ENCODE measurements at regions not wholly inside any gene's neighbourhood (a gene's known extent, or its start where the extent isn't known, plus 50 kb on each side); places are given as distances from the start of the nearest gene placed in this dataset.

GRCh38 chr14:54094765-54095164, 138.1 kb upstream of the BMP4 start:
- DNase-seq: no peak

- DNase-seq: no peak
These were observed 141.9 kb upstream of the BMP4 start for GRCh38 chr14:54098536-54098935.

- no peak for DNase-seq
These were observed 145.4 kb upstream of the BMP4 start for GRCh38 chr14:54102051-54102456.

GRCh38 chr14:54102530-54102929, 145.9 kb upstream of the BMP4 start:
- DNase-seq: no peak

GRCh38 chr14:54104601-54105145, 148.0 kb upstream of the BMP4 start:
- no peak for DNase-seq

- no peak for DNase-seq
These were observed 148.8 kb upstream of the BMP4 start for GRCh38 chr14:54105406-54105805.

- no peak for DNase-seq
These were observed 149.3 kb upstream of the BMP4 start for GRCh38 chr14:54105898-54106297.

GRCh38 chr14:54106661-54107377, 150.2 kb upstream of the BMP4 start:
- no peak for DNase-seq

GRCh38 chr14:54108481-54109471, 152.2 kb upstream of the BMP4 start:
- no peak for DNase-seq

- no peak for DNase-seq
These were observed 153.0 kb upstream of the BMP4 start for GRCh38 chr14:54109521-54110120.

- no peak for DNase-seq
These were observed 158.3 kb upstream of the BMP4 start for GRCh38 chr14:54114941-54115340.

- no peak for DNase-seq
These were observed 159.7 kb upstream of the BMP4 start for GRCh38 chr14:54116198-54116885.

GRCh38 chr14:54116972-54117371, 160.3 kb upstream of the BMP4 start:
- DNase-seq: no peak

GRCh38 chr14:54117396-54117795, 160.8 kb upstream of the BMP4 start:
- DNase-seq: no peak

GRCh38 chr14:54117924-54118323, 161.3 kb upstream of the BMP4 start:
- DNase-seq: no peak

- no peak for DNase-seq
These were observed 163.6 kb upstream of the BMP4 start for GRCh38 chr14:54120260-54120659.

GRCh38 chr14:54121466-54122027, 164.9 kb upstream of the BMP4 start:
- DNase-seq: no peak

- no peak for DNase-seq
These were observed 167.2 kb upstream of the BMP4 start for GRCh38 chr14:54123841-54124240.

GRCh38 chr14:54125109-54125508, 168.5 kb upstream of the BMP4 start:
- no peak for DNase-seq

GRCh38 chr14:54126947-54127346, 170.3 kb upstream of the BMP4 start:
- no peak for DNase-seq

GRCh38 chr14:54127526-54127925, 170.9 kb upstream of the BMP4 start:
- DNase-seq: no peak

Measured in CD4-positive, alpha-beta T cell treated with Interleukin-4 for 1 hour (primary cell).